Ishikawa (cell line): ENCODE measurements at regions not wholly inside any gene's neighbourhood (a gene's known extent, or its start where the extent isn't known, plus 50 kb on each side); places are given as distances from the start of the nearest gene placed in this dataset.

Source experiments
- CEBPB ChIP-seq: IDR thresholded peaks from 2 replicates; pipeline ENCODE4 v1.6.1; 2012
- EGR1 ChIP-seq: IDR thresholded peaks from 2 replicates; pipeline ENCODE4 v1.6.1; 2012
- EP300 ChIP-seq: IDR thresholded peaks from 2 replicates; pipeline ENCODE4 v1.6.1; 2012; ENCODE audit warnings: borderline replicate concordance
- NFIC ChIP-seq: IDR thresholded peaks from 2 replicates; pipeline ENCODE4 v1.6.1; 2012
- RAD21 ChIP-seq: IDR thresholded peaks from 2 replicates; pipeline ENCODE4 v1.6.1; 2012; ENCODE audit warnings: low read depth
- TAF1 ChIP-seq: IDR thresholded peaks from 2 replicates; pipeline ENCODE4 v1.6.1; 2012; ENCODE audit warnings: low read depth, mild to moderate bottlenecking
- TCF12 ChIP-seq: IDR thresholded peaks from 2 replicates; pipeline ENCODE4 v1.6.1; 2012; ENCODE audit warnings: low read depth
- YY1 ChIP-seq: IDR thresholded peaks from 2 replicates; pipeline ENCODE4 v1.6.1; 2012; ENCODE audit warnings: low read depth
- ZBTB7A ChIP-seq: IDR thresholded peaks from 2 replicates; pipeline ENCODE4 v1.6.1; 2012; ENCODE audit warnings: low read depth
- TF ChIP-seq, protein P1 (sequence below): IDR thresholded peaks from 2 replicates; pipeline ENCODE4 v1.6.1; 2012
- TF ChIP-seq, protein P2 (sequence below): IDR thresholded peaks from 2 replicates; pipeline ENCODE4 v1.6.1; 2012
- TF ChIP-seq, protein P3 (sequence below): IDR thresholded peaks from 2 replicates; pipeline ENCODE4 v1.6.1; 2012; ENCODE audit warnings: low read depth, mild to moderate bottlenecking

DNA sequence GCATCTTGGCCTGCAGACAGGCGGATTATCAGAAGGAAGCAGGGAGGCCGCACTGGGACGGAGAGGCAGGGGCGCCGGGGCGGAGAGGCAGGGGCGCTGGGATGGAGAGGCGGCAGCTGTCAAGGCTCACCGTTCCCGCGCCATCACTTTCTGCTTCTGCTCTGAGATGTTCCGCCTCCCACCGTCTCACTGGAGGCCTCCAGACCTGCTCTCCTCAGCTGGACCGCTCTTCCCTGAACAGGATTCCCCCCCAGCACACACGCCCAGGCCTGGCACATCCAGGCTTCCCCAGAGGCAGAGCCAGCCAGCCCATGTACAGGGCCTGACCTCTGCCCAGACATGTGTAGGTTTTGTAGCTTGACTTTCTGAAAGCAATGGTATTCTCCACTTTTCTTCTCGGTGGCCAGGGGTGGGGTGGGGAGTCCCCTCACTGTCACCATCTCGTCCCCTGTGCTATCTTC, 84.1 kb downstream of the RIPK4 start:
- TF ChIP-seq, protein P1, sequence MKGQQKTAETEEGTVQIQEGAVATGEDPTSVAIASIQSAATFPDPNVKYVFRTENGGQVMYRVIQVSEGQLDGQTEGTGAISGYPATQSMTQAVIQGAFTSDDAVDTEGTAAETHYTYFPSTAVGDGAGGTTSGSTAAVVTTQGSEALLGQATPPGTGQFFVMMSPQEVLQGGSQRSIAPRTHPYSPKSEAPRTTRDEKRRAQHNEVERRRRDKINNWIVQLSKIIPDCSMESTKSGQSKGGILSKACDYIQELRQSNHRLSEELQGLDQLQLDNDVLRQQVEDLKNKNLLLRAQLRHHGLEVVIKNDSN = no peak
- TF ChIP-seq ZBTB7A (no peak), NFIC (no peak), CEBPB (no peak), YY1 (no peak), EP300 (no peak), TAF1 (no peak), TCF12 (no peak), EGR1 (no peak), RAD21 (no peak)
- TF ChIP-seq, protein P2, sequence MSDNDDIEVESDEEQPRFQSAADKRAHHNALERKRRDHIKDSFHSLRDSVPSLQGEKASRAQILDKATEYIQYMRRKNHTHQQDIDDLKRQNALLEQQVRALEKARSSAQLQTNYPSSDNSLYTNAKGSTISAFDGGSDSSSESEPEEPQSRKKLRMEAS = no peak
- TF ChIP-seq, protein P3, sequence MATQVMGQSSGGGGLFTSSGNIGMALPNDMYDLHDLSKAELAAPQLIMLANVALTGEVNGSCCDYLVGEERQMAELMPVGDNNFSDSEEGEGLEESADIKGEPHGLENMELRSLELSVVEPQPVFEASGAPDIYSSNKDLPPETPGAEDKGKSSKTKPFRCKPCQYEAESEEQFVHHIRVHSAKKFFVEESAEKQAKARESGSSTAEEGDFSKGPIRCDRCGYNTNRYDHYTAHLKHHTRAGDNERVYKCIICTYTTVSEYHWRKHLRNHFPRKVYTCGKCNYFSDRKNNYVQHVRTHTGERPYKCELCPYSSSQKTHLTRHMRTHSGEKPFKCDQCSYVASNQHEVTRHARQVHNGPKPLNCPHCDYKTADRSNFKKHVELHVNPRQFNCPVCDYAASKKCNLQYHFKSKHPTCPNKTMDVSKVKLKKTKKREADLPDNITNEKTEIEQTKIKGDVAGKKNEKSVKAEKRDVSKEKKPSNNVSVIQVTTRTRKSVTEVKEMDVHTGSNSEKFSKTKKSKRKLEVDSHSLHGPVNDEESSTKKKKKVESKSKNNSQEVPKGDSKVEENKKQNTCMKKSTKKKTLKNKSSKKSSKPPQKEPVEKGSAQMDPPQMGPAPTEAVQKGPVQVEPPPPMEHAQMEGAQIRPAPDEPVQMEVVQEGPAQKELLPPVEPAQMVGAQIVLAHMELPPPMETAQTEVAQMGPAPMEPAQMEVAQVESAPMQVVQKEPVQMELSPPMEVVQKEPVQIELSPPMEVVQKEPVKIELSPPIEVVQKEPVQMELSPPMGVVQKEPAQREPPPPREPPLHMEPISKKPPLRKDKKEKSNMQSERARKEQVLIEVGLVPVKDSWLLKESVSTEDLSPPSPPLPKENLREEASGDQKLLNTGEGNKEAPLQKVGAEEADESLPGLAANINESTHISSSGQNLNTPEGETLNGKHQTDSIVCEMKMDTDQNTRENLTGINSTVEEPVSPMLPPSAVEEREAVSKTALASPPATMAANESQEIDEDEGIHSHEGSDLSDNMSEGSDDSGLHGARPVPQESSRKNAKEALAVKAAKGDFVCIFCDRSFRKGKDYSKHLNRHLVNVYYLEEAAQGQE = no peak
